Adrenal gland (tissue), 9 donors: ENCODE measurements at regions not wholly inside any gene's neighbourhood (a gene's known extent, or its start where the extent isn't known, plus 50 kb on each side); places are given as distances from the start of the nearest gene placed in this dataset.

ENCODE experiments used
- DNase-seq, 7 donors: peaks; one replicate each; pipeline ENCODE4 v3.0.0-alpha.2; 2019 to 2020
- H3K27ac ChIP-seq, 5 donors: fragments of 200-600 bp; sonication (generic) in 4 of 5; 1 replicate in 3 of 5; 2 replicates in 2 of 5; pipeline versions ENCODE4 v1.5.1 to v1.8.0; 2016 to 2020; ENCODE audit warnings: mild to moderate bottlenecking in 1 of 5
- H3K27me3 ChIP-seq: fragments of 200-600 bp; 2 replicates; pipeline ENCODE4 v1.8.0; 2021
- H3K36me3 ChIP-seq, 2 donors: fragments of 200-600 bp; replicated peaks in 1 of 2; 1 replicate in 1 of 2; 2 replicates in 1 of 2; pipeline versions ENCODE4 v1.5.1 to v1.8.0; 2018 to 2022
- H3K4me1 ChIP-seq, 2 donors: fragments of 200-600 bp; replicated peaks in 1 of 2; 1 replicate in 1 of 2; 2 replicates in 1 of 2; pipeline versions ENCODE4 v1.5.1 to v1.8.0; 2018 to 2021
- H3K4me3 ChIP-seq, 4 donors: fragments of 200-600 bp; sonication (generic) in 3 of 4; one replicate each; pipeline ENCODE4 v1.5.1; 2016 to 2018
- H3K9me3 ChIP-seq, 3 donors: fragments of 200-600 bp; sonication (generic) in 1 of 3; replicated peaks in 1 of 3; 1 replicate in 2 of 3; 2 replicates in 1 of 3; pipeline versions ENCODE4 v1.5.1 to v1.8.0; 2016 to 2021
- CTCF ChIP-seq, 6 experiments: fragments of 450-650 bp in 4 of 6; fragments of 200-600 bp in 2 of 6; sonication (generic) in 1 of 6; IDR thresholded peaks; 1 replicate in 5 of 6; 2 replicates in 1 of 6; pipeline versions ENCODE4 v1.5.1 to v1.8.0; 2016 to 2021; ENCODE audit warnings: antibody characterized with exemption in 6 of 6, mild to moderate bottlenecking in 2 of 6, moderate library complexity in 1 of 6
- POLR2A ChIP-seq, 2 donors: fragments of 450-650 bp; IDR thresholded peaks; one replicate each; pipeline ENCODE4 v1.6.1; 2017; ENCODE audit warnings: antibody characterized with exemption in 2 of 2, mild to moderate bottlenecking in 2 of 2, moderate library complexity in 1 of 2
- WGBS, 4 donors: extraction: QIAGEN DNeasy Blood & Tissue Kit in 2 of 4; methylation state at CpG; one replicate each; pipeline versions ENCODE4 v1.1.5 to v1.1.7; 2013 to 2017; 5-methylcytosine and 5-hydroxymethylcytosine counted together
- intact Hi-C, 2 donors: fragments of 100-400 bp; cut with DNase I; formaldehyde crosslinking; loops; one replicate each; pipeline versions ENCODE4 v1.14.1 to v1.15.0; 2022 to 2023
- donor health status: healthy with polysubstance abuse.
- donor health status: Bipolar disorder and iron deficiency.
- donor health status: DM: yes; HTN: yes; CAD: no.
- donor health status: DM: no; HTN: no; CAD: no.
- donor health status: DM: no; HTN: no; CAD: no.

- intact Hi-C loops, result no loop called here
- Histone ChIP-seq H3K27ac (no peak overlapping the region), H3K36me3 (no peaks in the 10 kb centered on the region), H3K27me3 (no peaks in the 10 kb centered on the region), H3K4me1 (no peaks in the 10 kb centered on the region), H3K9me3 (no peaks in the 10 kb centered on the region), H3K4me3 (no peak overlapping the region)
- no peak for DNase-seq
- WGBS, 4 donors, result 85 to 89% (median 85%) methylated on average over 5 of the region's 5 CpGs
- no peak for TF ChIP-seq POLR2A (IDR thresholded peaks at IDR 0.05)
These were observed 330.9 kb downstream of the SHQ1 start for GRCh38 chr3:72517336-72517735.

- TF ChIP-seq CTCF (IDR thresholded peaks at IDR 0.05) (no peak), POLR2A (IDR thresholded peaks at IDR 0.05) (no peak)
- no peaks in the 10 kb centered on the region for H3K27me3 ChIP-seq
- H3K4me3 ChIP-seq, result no peak overlapping the region
- DNase-seq, result no peak
- no peaks in the 10 kb centered on the region for H3K9me3 ChIP-seq
- intact Hi-C loops, result no loop called here
- WGBS, 4 donors, result 94 to 100% (median 96%) methylated on average over 2 of the region's 2 CpGs
- H3K4me1 ChIP-seq, result no peaks in the 10 kb centered on the region
- H3K27ac ChIP-seq, result no peak overlapping the region
- H3K36me3 ChIP-seq, result no peaks in the 10 kb centered on the region
These were observed 331.9 kb downstream of the SHQ1 start for GRCh38 chr3:72516361-72516760.

- no peaks in the 10 kb centered on the region for H3K4me1 ChIP-seq
- no peaks in the 10 kb centered on the region for H3K36me3 ChIP-seq
- intact Hi-C loops, result no loop called here
- no peak overlapping the region for H3K4me3 ChIP-seq
- H3K9me3 ChIP-seq, result no peaks in the 10 kb centered on the region
- H3K27me3 ChIP-seq, result no peaks in the 10 kb centered on the region
- DNase-seq, result no peak
- 91 to 95% (median 94%) methylated on average over 3 of the region's 3 CpGs for WGBS, 4 donors
- TF ChIP-seq POLR2A (IDR thresholded peaks at IDR 0.05) (no peak), CTCF (IDR thresholded peaks at IDR 0.05) (no peak)
- H3K27ac ChIP-seq, result no peak overlapping the region
These were observed 332.3 kb downstream of the SHQ1 start for GRCh38 chr3:72515941-72516340.

- WGBS, 4 donors, result 80 to 93% (median 84%) methylated on average over 3 of the region's 3 CpGs
These were observed 333.0 kb downstream of the SHQ1 start for GRCh38 chr3:72515281-72515680.

More at GRCh38 chr3:72515281-72515680, 333.0 kb downstream of the SHQ1 start:
- Histone ChIP-seq H3K4me3 (no peak overlapping the region), H3K27ac (no peak overlapping the region), H3K9me3 (no peaks in the 10 kb centered on the region), H3K27me3 (no peaks in the 10 kb centered on the region), H3K36me3 (no peaks in the 10 kb centered on the region), H3K4me1 (no peaks in the 10 kb centered on the region)
- intact Hi-C loops, result no loop called here
- TF ChIP-seq POLR2A (IDR thresholded peaks at IDR 0.05) (no peak), CTCF (IDR thresholded peaks at IDR 0.05) (no peak)
- no peak for DNase-seq
